ENCODE measurements at regions not wholly inside any gene's neighbourhood (a gene's known extent, or its start where the extent isn't known, plus 50 kb on each side); places are given as distances from the start of the nearest gene placed in this dataset.

- TF ChIP-seq GLIS2 (tag by site-specific recombination; IDR thresholded peaks at IDR 0.05) (no peak), ZNF335 (tag by site-specific recombination; conservative IDR thresholded peaks at IDR 0.05) (no peak; the same call in 1 of the 2 replicates), ZNF350 (tag by site-specific recombination; IDR thresholded peaks at IDR 0.05) (no peak), ZNF18 (tag by site-specific recombination; IDR thresholded peaks at IDR 0.05) (no peak), ZNF423 (tag by site-specific recombination; IDR thresholded peaks at IDR 0.05) (no peak), YY1 (tag by site-specific recombination; IDR thresholded peaks at IDR 0.05) (no peak), KLF7 (tag by site-specific recombination; IDR thresholded peaks at IDR 0.05; ENCODE audit: borderline replicate concordance) (no peak), PBX3 (CRISPR knock-in tag; IDR thresholded peaks at IDR 0.05) (no peak), ZSCAN30 (tag by site-specific recombination; IDR thresholded peaks at IDR 0.05) (no peak), ZNF580 (tag by site-specific recombination; IDR thresholded peaks at IDR 0.05) (no peak)
Observed at GRCh38 chr12:69154585-69155363, 84.6 kb upstream of the CPSF6 start.

All from HEK293 (cell line).